HG02678 (cell line): ENCODE measurements at regions not wholly inside any gene's neighbourhood (a gene's known extent, or its start where the extent isn't known, plus 50 kb on each side); places are given as distances from the start of the nearest gene placed in this dataset.
"Not testable (repeated sequence)": the region's sequence is repeated elsewhere in the genome, so short reads cannot be mapped to it uniquely, and the experiment has no call there.

Source experiments
- ATAC-seq: cut with Tn5 transposase; IDR thresholded peaks from one replicate; pipeline ENCODE4 v1.9.1; 2021; ENCODE audit warnings: mild to moderate bottlenecking, moderate library complexity; ENCODE audit not compliant: unreplicated experiment

DNA sequence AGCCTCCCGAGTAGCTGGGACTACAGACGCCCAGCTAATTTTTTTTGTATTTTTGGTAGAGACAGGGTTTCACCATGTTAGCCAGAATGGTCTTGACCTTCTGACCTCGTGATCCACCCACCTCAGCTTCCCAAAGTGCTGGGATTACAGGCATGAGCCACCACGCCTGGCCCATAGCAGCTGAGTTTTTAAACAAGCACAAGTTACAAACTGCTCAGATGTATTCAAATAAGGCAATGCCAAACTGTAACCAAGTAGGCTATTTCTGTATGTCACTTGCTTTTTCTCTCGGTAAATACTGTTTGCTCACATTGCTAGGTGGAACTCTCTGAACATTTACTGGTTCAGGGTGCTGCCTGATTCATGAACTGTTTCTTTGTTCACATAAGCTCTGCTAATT is 799.3 kb upstream of the NUDT12 start:
- ATAC-seq: no peak

DNA sequence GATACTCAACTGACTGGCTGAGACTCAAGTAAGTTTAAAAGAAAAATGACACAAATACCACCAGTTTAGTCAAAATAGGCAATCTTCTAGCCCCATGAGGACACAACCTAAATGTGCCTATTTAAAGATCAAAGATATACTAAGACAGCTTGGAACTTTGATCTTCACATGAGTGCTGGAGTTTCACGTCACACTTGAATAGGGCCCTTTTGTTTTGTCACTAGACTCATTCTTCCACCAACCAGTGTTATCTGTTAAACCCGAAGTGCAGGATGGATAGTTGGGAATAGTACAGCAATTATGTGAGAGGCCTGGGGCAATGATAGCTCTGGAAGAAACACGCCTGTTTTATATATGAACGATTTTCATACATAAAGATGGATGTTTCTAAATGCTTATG is 792.8 kb upstream of the NUDT12 start:
- ATAC-seq: no peak

DNA sequence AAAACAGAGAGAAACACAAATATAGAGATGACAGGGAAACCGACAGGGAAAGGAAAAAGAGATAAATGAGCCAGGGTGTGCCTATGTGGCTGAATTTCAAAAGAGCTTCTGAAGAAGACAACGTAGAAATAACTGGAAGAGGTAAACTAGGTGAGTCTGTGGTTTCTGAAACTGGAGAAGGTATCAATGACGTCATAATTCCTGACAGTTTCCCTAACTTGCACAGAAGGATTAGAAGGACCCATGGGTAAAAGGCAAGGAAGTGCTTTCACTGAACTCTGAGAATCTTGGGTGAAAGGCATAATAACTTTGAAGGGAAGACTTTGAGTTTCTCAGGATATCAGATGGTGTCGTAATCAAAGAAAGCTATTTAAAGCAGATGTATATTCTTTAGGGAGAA is 790.8 kb upstream of the NUDT12 start:
- no peak for ATAC-seq

- ATAC-seq: no peak
Measured at GRCh38 chr5:104352954-104353353, 790.4 kb upstream of the NUDT12 start.

GRCh38 chr5:104347119-104347708 is 784.6 kb upstream of the NUDT12 start:
- ATAC-seq: no peak

- no peak for ATAC-seq
Measured at GRCh38 chr5:104345222-104346016, 782.8 kb upstream of the NUDT12 start.

DNA sequence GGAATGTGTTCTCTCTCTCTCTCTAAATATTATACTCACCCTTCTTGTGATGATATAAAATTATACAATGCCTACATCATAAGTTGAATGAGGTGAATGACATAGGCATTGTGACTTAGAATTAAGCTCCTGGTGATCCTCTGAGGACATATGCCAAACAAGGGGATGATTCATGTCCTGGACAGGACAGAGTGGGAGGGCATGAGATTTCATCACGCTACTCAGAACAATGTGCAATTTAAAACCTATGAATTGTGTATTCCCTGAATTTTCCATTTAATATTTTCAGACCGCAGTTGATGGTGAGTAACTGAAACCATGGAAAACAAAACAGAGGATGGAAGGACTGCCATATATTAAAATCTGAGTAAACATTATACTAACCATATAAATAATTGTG is 782.2 kb upstream of the NUDT12 start:
- ATAC-seq: no peak

- ATAC-seq: no peak
Measured at GRCh38 chr5:104327801-104328200, 765.2 kb upstream of the NUDT12 start.

- no peak for ATAC-seq
Measured at GRCh38 chr5:104326966-104327365, 764.4 kb upstream of the NUDT12 start.

DNA sequence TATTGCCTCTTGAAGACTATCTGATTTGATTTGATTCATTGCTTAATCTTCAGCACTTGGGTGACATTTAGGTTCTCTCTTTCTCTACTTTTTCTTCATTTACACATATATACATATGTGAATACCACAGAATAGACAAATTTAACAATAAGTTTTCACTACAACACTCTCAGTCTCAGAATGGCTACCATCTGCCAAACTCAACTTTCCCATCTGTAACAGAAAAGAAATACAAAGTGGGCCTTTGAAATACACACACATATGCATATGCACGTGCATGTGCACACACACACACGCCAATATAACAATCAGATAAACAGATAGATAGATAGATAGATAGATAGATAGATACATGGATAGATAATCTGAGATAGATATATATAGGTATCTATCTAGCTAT is 762.8 kb upstream of the NUDT12 start:
- ATAC-seq: no peak

GRCh38 chr5:104316676-104317075 is 754.1 kb upstream of the NUDT12 start:
- ATAC-seq: not testable (repeated sequence)

DNA sequence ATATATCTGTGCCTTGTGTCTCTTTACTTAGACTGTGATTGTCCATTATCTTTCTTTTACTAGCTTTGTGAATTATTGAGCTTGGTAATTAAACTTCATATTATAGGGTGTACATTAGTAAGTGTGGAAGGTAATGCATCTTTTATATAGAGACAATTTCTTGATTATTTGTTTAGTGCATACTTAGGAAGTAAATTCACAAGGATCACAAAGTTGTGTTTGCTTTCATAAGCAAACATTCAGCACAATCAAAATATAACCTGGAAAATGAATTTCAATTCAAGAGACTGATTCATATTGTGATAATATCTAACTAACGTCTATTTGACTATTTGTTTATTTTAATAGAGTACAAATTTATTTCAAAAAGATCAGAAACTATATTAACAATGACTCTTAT is 749.9 kb upstream of the NUDT12 start:
- ATAC-seq: no peak

GRCh38 chr5:104305602-104306001 is 743.0 kb upstream of the NUDT12 start:
- no peak for ATAC-seq

- no peak for ATAC-seq
Measured at GRCh38 chr5:104299998-104300706, 737.6 kb upstream of the NUDT12 start.

DNA sequence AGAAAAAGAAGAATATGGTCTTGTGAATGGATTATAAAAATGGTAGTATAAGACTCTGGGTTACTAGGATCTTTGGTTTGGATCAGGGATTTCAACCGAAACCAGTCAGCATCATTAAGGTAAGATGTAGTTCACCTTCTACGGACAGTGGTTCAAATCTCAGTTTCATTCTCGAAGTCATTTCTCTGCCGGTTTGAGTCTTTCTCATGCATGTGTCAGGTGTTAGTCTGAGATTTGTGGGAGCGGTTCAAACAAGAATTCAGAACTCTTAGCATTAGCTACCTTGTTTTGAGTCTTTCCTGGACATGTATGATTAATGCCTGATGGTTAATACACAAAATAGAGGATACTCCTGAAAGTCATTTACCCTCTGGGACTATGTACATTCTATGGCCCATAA is 735.9 kb upstream of the NUDT12 start:
- ATAC-seq: no peak

DNA sequence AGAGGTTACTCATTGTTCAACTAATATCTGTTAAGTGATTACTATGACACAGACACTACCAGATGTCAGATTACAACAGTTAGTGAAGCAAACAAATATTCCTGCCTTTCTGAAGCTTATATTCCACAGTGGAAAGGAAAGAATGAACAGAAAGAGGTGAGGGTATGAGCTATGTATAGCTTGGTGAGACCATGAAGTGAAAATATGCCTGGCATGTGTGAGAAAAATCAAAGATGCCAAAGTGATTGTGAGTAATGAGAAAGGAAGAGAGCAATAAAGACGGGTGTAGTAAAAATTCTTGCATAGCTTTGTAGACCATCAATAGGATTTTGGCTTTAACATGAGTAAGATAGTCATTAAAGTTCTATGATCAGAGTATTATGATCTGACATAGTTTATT is 734.5 kb upstream of the NUDT12 start:
- ATAC-seq: no peak

- no peak for ATAC-seq
Measured at GRCh38 chr5:104295991-104296390, 733.4 kb upstream of the NUDT12 start.

- ATAC-seq: no peak
Measured at GRCh38 chr5:104283136-104283535, 720.5 kb upstream of the NUDT12 start.

GRCh38 chr5:104273725-104274124 is 711.1 kb upstream of the NUDT12 start:
- no peak for ATAC-seq

GRCh38 chr5:104267320-104268015 is 704.9 kb upstream of the NUDT12 start:
- ATAC-seq: no peak

GRCh38 chr5:104266161-104266560 is 703.6 kb upstream of the NUDT12 start:
- ATAC-seq: no peak
